Tibial nerve (tissue), 4 donors: ENCODE measurements at regions not wholly inside any gene's neighbourhood (a gene's known extent, or its start where the extent isn't known, plus 50 kb on each side); places are given as distances from the start of the nearest gene placed in this dataset.
"Not testable (repeated sequence)": the region's sequence is repeated elsewhere in the genome, so short reads cannot be mapped to it uniquely, and the experiment has no call there.

Experiments used
- DNase-seq, 2 donors: peaks; one replicate each; pipeline ENCODE4 v3.0.0-alpha.2; 2019; ENCODE audit warnings: low spot score in 2 of 2
- H3K27ac ChIP-seq, 4 donors: fragments of 200-600 bp; sonication (generic) in 3 of 4; one replicate each; pipeline ENCODE4 v1.5.1; 2017 to 2019; ENCODE audit warnings: mild to moderate bottlenecking in 1 of 4
- H3K27me3 ChIP-seq, 2 donors: fragments of 200-600 bp; sonication (generic) in 1 of 2; one replicate each; pipeline versions ENCODE4 v1.5.1 to v1.6.0; 2017 to 2019
- H3K36me3 ChIP-seq, 3 donors: fragments of 200-600 bp; sonication (generic); one replicate each; pipeline ENCODE4 v1.5.1; 2018 to 2019
- H3K4me1 ChIP-seq, 4 donors: fragments of 200-600 bp; sonication (generic) in 3 of 4; one replicate each; pipeline ENCODE4 v1.5.1; 2017 to 2019
- H3K4me3 ChIP-seq, 4 donors: fragments of 200-600 bp; sonication (generic) in 3 of 4; one replicate each; pipeline ENCODE4 v1.5.1; 2017 to 2019; ENCODE audit warnings: mild to moderate bottlenecking in 1 of 4, moderate library complexity in 1 of 4
- H3K9me3 ChIP-seq, 4 donors: fragments of 200-600 bp; sonication (generic) in 3 of 4; one replicate each; pipeline ENCODE4 v1.5.1; 2017 to 2019
- EP300 ChIP-seq, 2 donors: sonication (generic); formaldehyde crosslinking; IDR thresholded peaks; one replicate each; pipeline ENCODE4 v1.6.1; 2017; ENCODE audit warnings: antibody characterized with exemption in 2 of 2, mild to moderate bottlenecking in 1 of 2
- POLR2A ChIP-seq, 2 donors: fragments of 450-650 bp; IDR thresholded peaks; one replicate each; pipeline ENCODE4 v1.6.1; 2017; ENCODE audit warnings: antibody characterized with exemption in 2 of 2, mild to moderate bottlenecking in 2 of 2, moderate library complexity in 2 of 2
- WGBS, 2 donors: methylation state at CpG; one replicate each; pipeline ENCODE4 v1.1.5; 2018; 5-methylcytosine and 5-hydroxymethylcytosine counted together
- TF ChIP-seq, protein P1 (sequence below), 5 experiments: fragments of 200-600 bp in 3 of 5; fragments of 450-650 bp in 2 of 5; sonication (generic) in 3 of 5; IDR thresholded peaks; one replicate each; pipeline ENCODE4 v1.5.1; 2016 to 2019; ENCODE audit warnings: antibody characterized with exemption in 5 of 5, mild to moderate bottlenecking in 3 of 5, moderate library complexity in 2 of 5

DNA sequence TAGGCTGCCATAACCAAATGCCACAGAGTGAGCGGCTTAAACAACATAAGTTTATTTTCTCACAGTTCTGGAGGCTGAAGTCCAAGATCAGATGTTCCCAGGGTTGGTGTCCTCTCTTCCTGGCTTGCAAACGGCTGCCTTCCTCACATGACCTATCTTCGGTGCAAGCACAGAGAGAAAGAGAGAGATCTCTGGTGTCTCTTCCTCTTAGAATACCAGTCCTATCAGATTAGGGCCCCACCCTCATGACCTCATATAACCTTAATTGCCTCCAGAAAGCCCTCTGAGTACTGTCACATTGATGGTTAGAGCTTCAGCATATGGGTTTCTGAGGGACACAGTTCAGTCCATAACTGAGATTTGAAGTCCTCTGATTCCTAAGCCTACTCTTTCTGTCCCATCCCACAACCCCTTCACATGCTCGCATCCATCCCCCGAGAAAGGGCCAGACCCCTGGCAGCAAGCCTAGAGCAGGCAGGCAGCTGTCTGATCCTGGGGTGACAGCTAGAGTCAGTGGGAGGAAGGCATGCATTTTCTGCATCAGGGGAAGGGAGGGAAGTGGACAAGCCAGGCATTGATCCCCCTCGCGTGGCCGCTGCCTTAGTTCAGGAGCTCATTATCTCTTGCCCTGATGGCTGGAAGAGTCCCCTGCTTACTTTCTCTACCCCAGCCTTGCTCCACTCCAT, 114.1 kb downstream of the FAR1 start:
- 35 to 48% methylated on average over 8 of the region's 8 CpGs for WGBS, 2 donors
- no peaks in the 10 kb centered on the region for H3K9me3 ChIP-seq
- H3K36me3 ChIP-seq = no peaks in the 10 kb centered on the region
- no peak overlapping the region for H3K27ac ChIP-seq
- H3K27me3 ChIP-seq = no peaks in the 10 kb centered on the region
- no peaks in the 10 kb centered on the region for H3K4me1 ChIP-seq
- no peak for DNase-seq
- H3K4me3 ChIP-seq = no peak overlapping the region
- TF ChIP-seq EP300 (IDR thresholded peaks at IDR 0.05) (no peak), POLR2A (IDR thresholded peaks at IDR 0.05) (no peak)
- TF ChIP-seq, protein P1, sequence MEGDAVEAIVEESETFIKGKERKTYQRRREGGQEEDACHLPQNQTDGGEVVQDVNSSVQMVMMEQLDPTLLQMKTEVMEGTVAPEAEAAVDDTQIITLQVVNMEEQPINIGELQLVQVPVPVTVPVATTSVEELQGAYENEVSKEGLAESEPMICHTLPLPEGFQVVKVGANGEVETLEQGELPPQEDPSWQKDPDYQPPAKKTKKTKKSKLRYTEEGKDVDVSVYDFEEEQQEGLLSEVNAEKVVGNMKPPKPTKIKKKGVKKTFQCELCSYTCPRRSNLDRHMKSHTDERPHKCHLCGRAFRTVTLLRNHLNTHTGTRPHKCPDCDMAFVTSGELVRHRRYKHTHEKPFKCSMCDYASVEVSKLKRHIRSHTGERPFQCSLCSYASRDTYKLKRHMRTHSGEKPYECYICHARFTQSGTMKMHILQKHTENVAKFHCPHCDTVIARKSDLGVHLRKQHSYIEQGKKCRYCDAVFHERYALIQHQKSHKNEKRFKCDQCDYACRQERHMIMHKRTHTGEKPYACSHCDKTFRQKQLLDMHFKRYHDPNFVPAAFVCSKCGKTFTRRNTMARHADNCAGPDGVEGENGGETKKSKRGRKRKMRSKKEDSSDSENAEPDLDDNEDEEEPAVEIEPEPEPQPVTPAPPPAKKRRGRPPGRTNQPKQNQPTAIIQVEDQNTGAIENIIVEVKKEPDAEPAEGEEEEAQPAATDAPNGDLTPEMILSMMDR (IDR thresholded peaks at IDR 0.05) = no peak

DNA sequence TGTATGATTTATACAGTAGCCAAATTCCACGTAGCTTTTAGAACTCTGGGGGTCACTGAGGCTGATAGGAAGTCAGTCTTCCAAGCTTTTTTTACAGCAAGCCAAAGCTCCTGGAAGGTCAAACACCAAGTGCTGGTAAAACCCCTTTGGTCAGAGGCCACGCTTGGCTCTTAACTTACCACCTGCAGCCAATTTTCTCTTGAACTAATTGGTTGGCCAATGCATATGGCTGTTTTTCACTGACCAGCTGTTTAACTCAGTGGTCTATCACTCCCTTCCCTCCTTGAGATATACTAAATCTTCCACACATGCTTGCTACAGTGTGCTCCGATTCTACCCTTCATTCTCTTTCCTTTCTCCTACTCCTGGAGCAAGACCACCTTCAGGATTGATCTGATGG, 116.0 kb downstream of the FAR1 start:
- no peak for DNase-seq
- no peaks in the 10 kb centered on the region for H3K9me3 ChIP-seq
- no peak overlapping the region for H3K4me3 ChIP-seq
- WGBS, 2 donors = 75 to 76% methylated on average over 3 of the region's 3 CpGs
- H3K36me3 ChIP-seq = no peaks in the 10 kb centered on the region
- TF ChIP-seq, protein P1 (IDR thresholded peaks at IDR 0.05) = no peak
- TF ChIP-seq POLR2A (IDR thresholded peaks at IDR 0.05) (no peak), EP300 (IDR thresholded peaks at IDR 0.05) (no peak)
- H3K27ac ChIP-seq = no peak overlapping the region
- H3K27me3 ChIP-seq = no peaks in the 10 kb centered on the region
- no peaks in the 10 kb centered on the region for H3K4me1 ChIP-seq

DNA sequence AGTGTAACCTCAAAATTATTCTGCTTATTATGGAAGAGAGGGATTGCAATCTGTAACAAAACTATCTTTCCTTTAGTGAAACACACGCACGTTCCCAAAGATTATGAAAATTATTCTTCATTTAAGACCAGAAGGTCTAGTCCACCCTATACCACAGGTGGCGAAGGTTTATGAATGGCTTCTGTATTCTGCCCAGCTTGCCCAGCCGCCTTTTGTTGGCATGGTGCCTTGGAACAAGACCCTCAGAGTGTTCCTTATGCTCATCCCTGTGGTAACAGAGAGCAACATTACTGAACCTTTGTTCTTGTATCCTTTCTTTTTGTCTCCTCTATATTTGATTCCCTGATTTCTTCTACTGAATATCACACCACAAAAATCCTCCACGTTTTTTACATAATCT, 116.4 kb downstream of the FAR1 start:
- no peaks in the 10 kb centered on the region for H3K4me1 ChIP-seq
- 79 to 82% methylated on average over 5 of the region's 5 CpGs for WGBS, 2 donors
- H3K36me3 ChIP-seq = no peaks in the 10 kb centered on the region
- no peaks in the 10 kb centered on the region for H3K9me3 ChIP-seq
- H3K27ac ChIP-seq = no peak overlapping the region
- no peaks in the 10 kb centered on the region for H3K27me3 ChIP-seq
- H3K4me3 ChIP-seq = no peak overlapping the region
- DNase-seq = no peak
- TF ChIP-seq POLR2A (IDR thresholded peaks at IDR 0.05) (no peak), EP300 (IDR thresholded peaks at IDR 0.05) (no peak)

DNA sequence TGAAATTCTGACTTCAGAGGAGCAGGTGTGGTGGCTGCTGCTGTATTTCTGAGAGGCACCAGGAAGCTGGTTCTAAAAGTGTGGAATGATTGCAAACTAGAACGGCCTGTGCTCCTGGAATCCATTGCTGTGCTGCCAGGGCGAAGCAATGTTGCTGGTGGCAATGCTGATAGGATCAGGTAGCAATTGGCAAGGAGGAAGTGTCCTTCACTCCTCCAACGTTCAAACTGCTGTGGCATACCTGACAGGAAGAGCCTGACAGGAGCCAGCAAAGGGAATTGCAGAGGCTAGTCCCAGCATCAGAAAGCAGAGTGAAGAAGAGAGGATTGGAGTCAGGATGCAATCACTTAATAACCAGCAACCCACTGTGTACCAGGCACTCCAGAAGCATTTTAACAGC, 118.2 kb downstream of the FAR1 start:
- WGBS, 2 donors = 50% methylated on average over 3 of the region's 3 CpGs
- Histone ChIP-seq H3K36me3 (no peaks in the 10 kb centered on the region), H3K27ac (no peak overlapping the region)

DNA sequence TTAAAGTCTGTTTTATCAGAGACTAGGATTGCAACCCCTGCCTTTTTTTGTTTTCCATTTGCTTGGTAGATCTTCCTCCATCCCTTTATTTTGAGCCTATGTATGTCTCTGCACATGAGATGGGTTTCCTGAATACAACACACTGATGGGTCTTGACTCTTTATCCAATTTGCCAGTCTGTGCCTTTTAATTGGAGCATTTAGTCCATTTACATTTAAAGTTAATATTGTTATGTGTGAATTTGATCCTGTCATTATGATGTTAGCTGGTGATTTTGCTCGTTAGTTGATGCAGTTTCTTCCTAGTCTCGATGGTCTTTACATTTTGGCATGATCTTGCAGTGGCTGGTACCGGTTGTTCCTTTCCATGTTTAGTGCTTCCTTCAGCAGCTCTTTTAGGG, 129.1 kb downstream of the FAR1 start:
- H3K4me1 ChIP-seq, H3K4me3 ChIP-seq, H3K27me3 ChIP-seq, H3K36me3 ChIP-seq, DNase-seq, H3K27ac ChIP-seq: not testable (repeated sequence)
- 86 to 92% methylated on average over 3 of the region's 3 CpGs for WGBS, 2 donors
- peaks cover 0 to 22% (median 0%) of the 10 kb centered on the region in 4 donors for H3K9me3 ChIP-seq

More for the DNA sequence above, 118.2 kb downstream of the FAR1 start:
- no peaks in the 10 kb centered on the region for H3K27me3 ChIP-seq
- no peak overlapping the region for H3K4me3 ChIP-seq
- DNase-seq = no peak
- TF ChIP-seq POLR2A (IDR thresholded peaks at IDR 0.05) = no peak
- no peak for TF ChIP-seq EP300 (IDR thresholded peaks at IDR 0.05)
- TF ChIP-seq, protein P1 (IDR thresholded peaks at IDR 0.05) = no peak
- no peaks in the 10 kb centered on the region for H3K4me1 ChIP-seq
- no peaks in the 10 kb centered on the region for H3K9me3 ChIP-seq

DNA sequence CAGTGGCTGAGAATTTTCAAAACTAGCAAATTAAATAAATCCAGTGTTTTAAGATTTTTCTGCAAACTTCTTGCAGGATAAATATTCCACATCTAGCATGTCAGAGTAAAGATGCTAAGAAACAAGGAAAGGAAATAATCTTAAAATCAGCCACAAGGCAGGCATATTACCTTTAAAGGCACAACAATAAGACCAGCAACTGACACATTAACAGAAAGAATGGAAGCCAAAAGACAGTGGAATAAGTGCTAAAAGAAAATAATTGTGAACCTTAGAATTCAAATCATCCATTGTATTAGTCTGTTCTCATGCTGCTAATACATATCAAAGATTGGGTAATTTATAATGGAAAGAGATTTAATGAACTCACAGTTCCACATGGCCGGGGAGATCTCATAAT, 132.4 kb downstream of the FAR1 start:
- WGBS, 2 donors = 81 to 83% methylated on average over 1 of the region's 1 CpG
- Histone ChIP-seq H3K36me3 (no peaks in the 10 kb centered on the region), H3K9me3 (peaks cover 0 to 33% (median 4%) of the 10 kb centered on the region in 4 donors), H3K4me3 (no peak overlapping the region), H3K27ac (no peak overlapping the region), H3K4me1 (no peaks in the 10 kb centered on the region), H3K27me3 (no peaks in the 10 kb centered on the region)
- no peak for DNase-seq
- no peak for TF ChIP-seq POLR2A (IDR thresholded peaks at IDR 0.05)
- TF ChIP-seq, protein P1 (IDR thresholded peaks at IDR 0.05) = no peak
- no peak for TF ChIP-seq EP300 (IDR thresholded peaks at IDR 0.05)
